Skin of body (tissue), 1 donor: ENCODE measurements at regions not wholly inside any gene's neighbourhood (a gene's known extent, or its start where the extent isn't known, plus 50 kb on each side); places are given as distances from the start of the nearest gene placed in this dataset.
"Not testable (repeated sequence)": the region's sequence is repeated elsewhere in the genome, so short reads cannot be mapped to it uniquely, and the experiment has no call there.

Experiments used
- DNase-seq: peaks from one replicate; lab custom pipeline; 2025; lab: John Stamatoyannopoulos, UW

- DNase-seq: no peak
Observed at GRCh38 chr2:16907645-16908282, 242.1 kb upstream of the CYRIA start.

GRCh38 chr2:16905325-16905724 lies 239.7 kb upstream of the CYRIA start:
- DNase-seq: not testable (repeated sequence)

- no peak for DNase-seq
Observed at GRCh38 chr2:16900405-16901025, 234.9 kb upstream of the CYRIA start.

DNA sequence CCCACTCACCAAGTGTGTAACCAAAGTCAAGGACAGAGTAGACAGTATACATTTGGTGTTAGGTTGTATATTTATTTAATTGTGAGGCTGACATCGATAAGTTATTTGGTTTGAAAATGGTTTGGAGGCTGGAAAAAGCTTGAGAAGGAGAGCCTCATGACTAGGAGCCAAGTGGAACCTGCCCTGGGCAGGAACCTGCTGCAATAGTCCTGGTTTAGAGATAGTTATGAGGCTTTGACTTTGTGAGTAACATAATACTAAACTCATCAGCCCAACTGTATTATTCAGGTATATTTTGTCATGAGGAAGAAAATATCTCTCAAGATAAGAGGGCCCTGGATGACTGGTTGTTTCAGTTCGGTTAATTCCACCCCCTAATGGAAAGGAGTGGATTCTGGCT lies 234.3 kb upstream of the CYRIA start:
- DNase-seq: no peak

DNA sequence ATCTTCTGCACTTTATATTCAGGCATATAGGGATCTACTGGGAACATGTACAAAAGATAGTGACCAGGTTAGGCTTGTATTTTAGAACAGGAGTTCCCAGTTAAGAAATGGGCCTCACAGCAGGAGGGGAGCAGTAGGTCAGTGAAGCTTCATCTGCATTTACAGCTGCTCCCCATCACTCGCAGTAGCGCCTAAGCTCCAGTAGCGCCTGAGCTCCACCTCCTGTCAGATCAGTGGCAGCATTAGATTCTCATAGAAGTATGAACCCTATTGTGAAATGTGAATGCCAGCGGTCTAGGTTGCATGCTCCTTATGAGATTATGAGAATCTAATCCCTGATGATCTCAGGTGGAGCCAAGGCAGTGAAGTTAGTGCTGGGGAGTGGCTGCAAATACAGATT lies 224.4 kb upstream of the CYRIA start:
- DNase-seq: no peak

DNA sequence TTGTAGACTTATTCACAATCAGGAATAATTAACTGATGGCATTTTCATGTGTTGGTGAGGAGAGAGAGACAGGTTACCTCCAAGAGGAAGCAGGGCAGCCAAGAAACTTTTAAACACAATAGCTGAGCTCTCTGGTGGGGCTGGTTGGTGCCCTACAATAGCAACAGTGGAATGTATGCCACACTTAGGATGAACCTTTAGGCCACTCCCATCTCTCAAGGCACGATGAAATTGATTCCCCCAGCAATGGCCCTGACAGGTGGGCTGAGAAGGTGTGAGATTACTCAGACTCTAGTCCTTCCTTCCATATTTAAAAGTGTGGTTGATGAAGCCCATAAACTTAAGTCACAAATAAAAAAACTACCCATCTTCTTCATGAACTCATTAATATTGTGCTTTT lies 219.4 kb upstream of the CYRIA start:
- DNase-seq: no peak

GRCh38 chr2:16882706-16883105 lies 217.1 kb upstream of the CYRIA start:
- DNase-seq: no peak

- no peak for DNase-seq
Observed at GRCh38 chr2:16881122-16881521, 215.5 kb upstream of the CYRIA start.

- no peak for DNase-seq
Observed at GRCh38 chr2:16871411-16871810, 205.8 kb upstream of the CYRIA start.

- no peak for DNase-seq
Observed at GRCh38 chr2:16870491-16871076, 204.9 kb upstream of the CYRIA start.

DNA sequence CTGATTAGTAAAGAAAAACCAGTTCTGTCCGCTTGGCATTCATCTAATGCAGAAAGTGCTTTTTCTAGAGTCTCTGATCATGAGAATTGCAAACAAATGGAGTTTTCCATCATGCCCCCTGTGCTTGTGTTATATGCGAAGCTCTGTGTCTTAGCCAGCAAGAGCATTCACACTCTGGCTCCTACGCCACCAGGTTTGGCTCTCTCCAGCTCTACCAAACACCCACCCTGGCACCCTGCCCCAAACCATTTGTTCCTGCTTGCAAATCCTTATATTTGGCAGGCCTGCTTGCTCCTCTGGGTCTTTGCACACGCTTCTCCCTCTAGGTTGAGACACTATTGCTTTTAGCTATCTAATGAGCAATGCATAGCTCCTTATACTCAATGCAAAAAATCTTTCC lies 204.1 kb upstream of the CYRIA start:
- DNase-seq: no peak

GRCh38 chr2:16862471-16862870 lies 196.8 kb upstream of the CYRIA start:
- no peak for DNase-seq

GRCh38 chr2:16861530-16861929 lies 195.9 kb upstream of the CYRIA start:
- no peak for DNase-seq

DNA sequence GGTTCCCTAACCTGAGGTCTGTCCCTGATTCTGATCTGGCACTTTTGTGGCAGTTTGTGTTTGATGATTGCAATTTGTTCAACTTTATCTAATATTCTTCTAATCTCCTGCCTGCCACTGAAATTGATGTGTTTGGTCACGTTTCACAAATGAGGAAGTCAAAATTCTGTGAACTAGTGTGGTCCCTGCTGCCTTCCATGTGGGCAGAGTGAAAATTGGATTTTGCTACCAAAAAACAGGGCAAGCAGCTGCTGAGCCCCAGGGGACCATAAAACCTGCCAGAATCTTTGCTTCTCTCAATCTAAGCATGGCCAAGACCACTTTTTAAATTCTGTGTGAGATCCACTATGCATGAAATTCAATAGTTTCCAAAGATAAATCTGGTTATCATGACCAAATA lies 195.5 kb upstream of the CYRIA start:
- no peak for DNase-seq

DNA sequence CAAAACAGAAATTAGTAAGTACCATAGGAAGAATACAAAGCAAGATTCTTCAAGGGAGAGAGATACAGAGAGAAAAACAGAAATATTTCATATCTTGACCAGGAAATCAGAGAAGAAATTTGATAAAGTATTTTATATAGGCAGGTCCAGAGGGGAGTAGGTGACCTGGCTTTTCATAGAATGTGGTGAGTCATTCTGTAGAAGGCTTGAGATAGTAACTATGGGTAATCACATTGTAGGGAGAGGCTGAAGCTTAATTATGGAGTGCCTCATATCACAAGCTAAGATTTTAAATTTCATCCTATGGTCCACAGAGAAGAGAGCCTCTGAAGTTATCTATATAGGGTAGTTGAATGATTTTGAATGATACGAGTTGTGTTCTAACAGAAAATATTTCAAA lies 195.0 kb upstream of the CYRIA start:
- no peak for DNase-seq

DNA sequence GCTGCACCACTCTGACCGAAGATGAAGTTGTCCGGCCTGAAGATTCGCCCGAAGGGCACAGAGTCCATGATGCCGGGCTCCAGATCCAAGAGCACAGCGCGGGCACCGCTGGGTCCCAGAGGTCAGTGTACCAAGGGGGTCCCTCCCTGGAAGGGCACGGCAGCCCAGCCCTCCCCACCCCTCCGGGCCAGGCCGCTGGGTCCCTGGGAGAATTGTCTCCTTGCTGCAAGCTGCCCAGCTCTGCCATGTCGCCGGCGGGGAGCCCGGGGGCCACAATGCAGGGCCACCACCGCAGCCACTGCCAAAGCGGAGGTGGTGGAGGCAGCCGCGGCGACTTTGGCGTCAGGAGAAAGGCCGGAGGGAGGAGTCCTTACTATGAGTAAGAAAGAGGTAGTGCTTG lies 189.5 kb upstream of the CYRIA start:
- DNase-seq: no peak

DNA sequence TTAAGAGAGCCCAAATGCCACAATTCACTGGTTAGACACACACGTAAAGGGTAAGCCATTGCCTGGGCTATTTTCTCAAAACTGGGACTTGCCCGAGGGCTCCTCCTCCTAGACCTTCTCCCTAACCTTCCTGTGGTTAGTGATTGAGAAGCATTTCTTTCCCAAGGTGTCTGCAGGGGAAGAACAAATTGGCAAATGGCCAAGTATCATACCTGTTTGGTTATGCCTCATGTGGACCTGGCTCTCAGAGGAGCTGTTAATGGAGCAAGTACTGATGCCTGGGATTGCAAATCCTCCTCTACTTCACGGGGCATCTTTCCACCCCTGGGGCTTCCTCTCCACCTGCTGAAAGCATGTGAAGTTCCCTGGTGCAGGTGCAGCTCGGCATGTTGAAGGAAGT lies 187.5 kb upstream of the CYRIA start:
- no peak for DNase-seq

DNA sequence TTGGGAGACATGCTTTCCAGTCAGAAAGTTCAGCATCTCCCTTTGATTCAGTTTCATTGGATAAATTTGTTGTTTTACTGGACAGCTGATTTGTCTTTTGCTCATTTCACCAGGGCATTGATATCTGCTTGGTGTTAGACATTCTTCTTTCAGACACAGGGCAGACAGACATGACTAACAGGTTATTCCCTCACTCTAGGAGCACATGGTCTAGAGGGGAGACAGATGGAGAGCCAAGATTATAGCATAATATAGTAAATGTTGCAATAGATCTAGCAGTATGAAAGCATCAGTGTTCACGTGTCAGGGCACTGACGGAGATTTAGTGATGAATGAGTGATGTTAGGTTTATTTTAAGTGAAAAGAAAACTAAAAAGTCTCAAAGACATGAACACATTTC lies 187.0 kb upstream of the CYRIA start:
- DNase-seq: no peak

DNA sequence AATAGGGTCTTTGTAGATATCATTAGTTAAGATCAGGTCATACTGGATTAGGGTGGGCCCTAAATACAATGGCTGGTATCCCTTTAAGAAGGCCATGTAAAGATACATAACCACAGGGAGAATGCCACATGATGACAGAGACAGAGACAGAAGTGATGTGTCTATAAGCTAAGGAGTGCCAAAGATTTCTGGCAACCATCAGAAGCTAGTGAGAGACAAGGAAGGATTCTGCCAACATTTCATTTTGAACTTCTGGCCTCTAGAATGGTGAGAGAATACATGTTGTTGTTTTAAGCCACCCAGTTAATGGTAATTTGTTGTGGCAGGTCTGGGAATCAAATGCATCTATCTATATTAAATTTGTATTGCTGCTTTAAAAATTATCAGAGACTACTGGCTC lies 185.5 kb upstream of the CYRIA start:
- DNase-seq: no peak

GRCh38 chr2:16840496-16841172 lies 175.0 kb upstream of the CYRIA start:
- no peak for DNase-seq

GRCh38 chr2:16832910-16833309 lies 167.3 kb upstream of the CYRIA start:
- no peak for DNase-seq

- no peak for DNase-seq
Observed at GRCh38 chr2:16828828-16829160, 163.2 kb upstream of the CYRIA start.
